ENCODE measurements at regions not wholly inside any gene's neighbourhood (a gene's known extent, or its start where the extent isn't known, plus 50 kb on each side); places are given as distances from the start of the nearest gene placed in this dataset.

- no peak for DNase-seq (ENCODE audit: low read depth)
- TF ChIP-seq, protein P1, sequence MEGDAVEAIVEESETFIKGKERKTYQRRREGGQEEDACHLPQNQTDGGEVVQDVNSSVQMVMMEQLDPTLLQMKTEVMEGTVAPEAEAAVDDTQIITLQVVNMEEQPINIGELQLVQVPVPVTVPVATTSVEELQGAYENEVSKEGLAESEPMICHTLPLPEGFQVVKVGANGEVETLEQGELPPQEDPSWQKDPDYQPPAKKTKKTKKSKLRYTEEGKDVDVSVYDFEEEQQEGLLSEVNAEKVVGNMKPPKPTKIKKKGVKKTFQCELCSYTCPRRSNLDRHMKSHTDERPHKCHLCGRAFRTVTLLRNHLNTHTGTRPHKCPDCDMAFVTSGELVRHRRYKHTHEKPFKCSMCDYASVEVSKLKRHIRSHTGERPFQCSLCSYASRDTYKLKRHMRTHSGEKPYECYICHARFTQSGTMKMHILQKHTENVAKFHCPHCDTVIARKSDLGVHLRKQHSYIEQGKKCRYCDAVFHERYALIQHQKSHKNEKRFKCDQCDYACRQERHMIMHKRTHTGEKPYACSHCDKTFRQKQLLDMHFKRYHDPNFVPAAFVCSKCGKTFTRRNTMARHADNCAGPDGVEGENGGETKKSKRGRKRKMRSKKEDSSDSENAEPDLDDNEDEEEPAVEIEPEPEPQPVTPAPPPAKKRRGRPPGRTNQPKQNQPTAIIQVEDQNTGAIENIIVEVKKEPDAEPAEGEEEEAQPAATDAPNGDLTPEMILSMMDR (conservative IDR thresholded peaks at IDR 0.05; ENCODE audit: low read depth, low read length) = no peak
- no peak overlapping the region for H3K4me3 ChIP-seq (ENCODE audit: low read length)
Measured at GRCh38 chr3:162195147-162195546, 698.5 kb downstream of the OTOL1 start.

GRCh38 chr3:162196964-162197363, 700.4 kb downstream of the OTOL1 start:
- no peak overlapping the region for H3K4me3 ChIP-seq (ENCODE audit: low read length)
- no peak for DNase-seq (ENCODE audit: low read depth)
- TF ChIP-seq, protein P1 (conservative IDR thresholded peaks at IDR 0.05; ENCODE audit: low read depth, low read length) = no peak

DNA sequence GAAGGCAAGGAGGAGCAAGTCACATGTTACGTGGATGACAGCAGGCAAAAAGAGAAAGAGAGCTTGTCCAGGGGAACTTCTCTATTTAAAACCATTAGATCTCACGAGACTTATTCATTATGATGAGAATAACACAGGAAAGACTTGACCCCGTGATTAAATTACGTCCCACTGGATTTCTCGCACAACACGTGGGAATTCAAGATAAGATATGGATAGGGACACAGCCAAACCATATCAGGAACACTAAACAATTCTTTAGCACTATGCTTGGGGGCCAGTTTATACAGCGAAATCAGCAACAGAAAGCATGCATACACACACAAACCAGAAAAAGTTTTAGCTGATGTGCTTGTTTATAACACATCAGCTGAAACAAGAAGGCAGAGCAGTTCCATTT, 704.2 kb downstream of the OTOL1 start:
- no peak overlapping the region for H3K4me3 ChIP-seq (ENCODE audit: low read length)
- no peak for DNase-seq (ENCODE audit: low read depth)
- TF ChIP-seq, protein P1 (conservative IDR thresholded peaks at IDR 0.05; ENCODE audit: low read depth, low read length) = no peak

DNA sequence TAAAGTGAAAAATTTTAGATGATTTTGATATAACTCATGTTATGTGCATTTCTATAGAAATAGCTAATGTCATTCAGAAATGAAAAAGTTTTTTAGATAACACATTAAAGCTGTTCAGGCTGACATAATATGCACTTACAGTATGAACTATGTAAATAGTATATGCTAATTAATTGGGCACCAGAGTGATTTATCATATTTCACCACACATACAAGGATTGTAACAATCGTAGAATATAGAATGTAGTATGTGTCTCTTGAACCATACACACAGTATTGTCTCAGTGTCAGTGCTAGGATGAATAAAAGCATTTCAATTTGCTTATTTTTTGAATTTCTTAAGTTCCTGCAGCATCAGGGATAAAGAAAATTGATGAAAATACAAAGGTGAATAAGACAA, 710.0 kb downstream of the OTOL1 start:
- no peak for DNase-seq (ENCODE audit: low read depth)
- TF ChIP-seq, protein P1 (conservative IDR thresholded peaks at IDR 0.05; ENCODE audit: low read depth, low read length) = no peak

DNA sequence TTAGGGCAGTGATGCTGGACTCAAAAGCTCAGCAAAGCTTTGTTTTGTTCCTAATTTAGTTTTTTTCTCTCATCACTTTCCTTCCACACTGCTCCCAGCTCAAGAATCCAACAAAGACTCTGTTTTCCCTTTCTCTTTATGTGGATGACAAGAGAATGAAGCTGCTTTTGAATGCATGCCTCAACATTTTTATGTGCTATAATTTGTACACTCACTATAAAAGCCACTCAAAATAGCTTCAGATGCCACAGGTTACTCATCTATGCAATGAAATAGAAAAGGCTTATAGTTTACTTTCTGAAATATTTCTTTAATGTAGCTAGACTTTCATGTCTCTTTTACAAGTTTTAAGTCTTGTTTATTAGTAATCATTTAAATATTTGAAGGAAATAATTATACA, 714.9 kb downstream of the OTOL1 start:
- DNase-seq (ENCODE audit: low read depth) = no peak
- no peak overlapping the region for H3K4me3 ChIP-seq (ENCODE audit: low read length)
- TF ChIP-seq, protein P1 (conservative IDR thresholded peaks at IDR 0.05; ENCODE audit: low read depth, low read length) = no peak

More for the DNA sequence above, 710.0 kb downstream of the OTOL1 start:
- no peak overlapping the region for H3K4me3 ChIP-seq (ENCODE audit: low read length)

- TF ChIP-seq, protein P1 (conservative IDR thresholded peaks at IDR 0.05; ENCODE audit: low read depth, low read length) = no peak
- DNase-seq (ENCODE audit: low read depth) = no peak
- no peak overlapping the region for H3K4me3 ChIP-seq (ENCODE audit: low read length)
Measured at GRCh38 chr3:162213196-162213595, 716.6 kb downstream of the OTOL1 start.

GRCh38 chr3:162213956-162214355, 717.3 kb downstream of the OTOL1 start:
- no peak for DNase-seq (ENCODE audit: low read depth)
- H3K4me3 ChIP-seq (ENCODE audit: low read length) = no peak overlapping the region
- TF ChIP-seq, protein P1 (conservative IDR thresholded peaks at IDR 0.05; ENCODE audit: low read depth, low read length) = no peak
